B cell (primary cell): ENCODE measurements at regions not wholly inside any gene's neighbourhood (a gene's known extent, or its start where the extent isn't known, plus 50 kb on each side); places are given as distances from the start of the nearest gene placed in this dataset.

ENCODE experiments used
- ATAC-seq: fragments of 200-7000 bp; cut with Tn5 transposase; one replicate; pipeline ENCODE4 v1.10.0; 2021; ENCODE audit warnings: low read depth, mild to moderate bottlenecking, moderate number of reproducible peaks, moderate library complexity
- CTCF ChIA-PET: fragments of 350-600 bp; sonication (Branson Sonifier 250); formaldehyde crosslinking; loops from one replicate; lab custom pipeline; 2021; ENCODE audit warnings: antibody characterized with exemption, inconsistent platforms; lab: Charles Lee
- POLR2A ChIA-PET: fragments of 350-600 bp; sonication (Branson Sonifier 250); formaldehyde crosslinking; loops from one replicate; lab custom pipeline; 2021; ENCODE audit warnings: antibody characterized with exemption; lab: Charles Lee
- DNase-seq: peaks from one replicate; pipeline ENCODE4 v3.0.0; 2013
- H2AFZ ChIP-seq: 2 replicates; pipeline ENCODE4 v1.6.1; 2012; ENCODE audit warnings: mild to moderate bottlenecking, low read depth, low read length; ENCODE audit not compliant: insufficient read depth, poor library complexity, severe bottlenecking
- H3K27ac ChIP-seq, 2 donors: 1 replicate in 1 of 2; 2 replicates in 1 of 2; pipeline ENCODE4 v1.5.1; 2012 to 2013; ENCODE audit warnings: low read length in 2 of 2, mild to moderate bottlenecking in 2 of 2, moderate library complexity in 1 of 2
- H3K27me3 ChIP-seq, 4 experiments: fragments of 200-600 bp in 1 of 4; sonication (generic) in 1 of 4; replicated peaks in 1 of 4; 1 replicate in 2 of 4; 2 replicates in 2 of 4; pipeline versions ENCODE4 v1.6.1 to v1.7.0; 2013 to 2016; ENCODE audit warnings: low read length in 3 of 4, mild to moderate bottlenecking in 2 of 4, mixed read lengths in 1 of 4, moderate library complexity in 1 of 4; ENCODE audit not compliant: insufficient read depth in 4 of 4, control insufficient read depth in 3 of 4; ENCODE audit errors: control extremely low read depth in 1 of 4
- H3K36me3 ChIP-seq, 2 experiments: replicated peaks in 1 of 2; 1 replicate in 1 of 2; 2 replicates in 1 of 2; pipeline versions ENCODE4 v1.6.1 to v1.7.1; 2013; ENCODE audit warnings: low read length in 1 of 2; ENCODE audit not compliant: insufficient read depth in 2 of 2, control insufficient read depth in 1 of 2; ENCODE audit errors: control extremely low read depth in 1 of 2, extremely low read depth in 1 of 2
- H3K4me1 ChIP-seq, 2 donors: fragments of 200-600 bp in 1 of 2; sonication (generic) in 1 of 2; 1 replicate in 1 of 2; 2 replicates in 1 of 2; pipeline versions ENCODE4 v1.5.1 to v1.6.1; 2013 to 2017; ENCODE audit warnings: low read length in 2 of 2; ENCODE audit not compliant: control insufficient read depth in 2 of 2, insufficient read depth in 2 of 2
- H3K4me2 ChIP-seq: replicated peaks from 2 replicates; pipeline ENCODE3; 2012; ENCODE audit warnings: mild to moderate bottlenecking, low read depth, low read length; ENCODE audit not compliant: poor library complexity, severe bottlenecking
- H3K4me3 ChIP-seq, 5 experiments: fragments of 200-600 bp in 1 of 5; sonication (generic) in 1 of 5; 1 replicate in 3 of 5; 2 replicates in 2 of 5; pipeline versions ENCODE4 v1.5.1 to v1.7.0; 2011 to 2016; ENCODE audit warnings: low read length in 4 of 5, mild to moderate bottlenecking in 4 of 5, low read depth in 2 of 5, control low read depth in 1 of 5, moderate library complexity in 1 of 5; ENCODE audit not compliant: insufficient read depth in 1 of 5; ENCODE audit errors: control extremely low read depth in 1 of 5, extremely low read depth in 1 of 5
- H3K79me2 ChIP-seq: fragments of 200-600 bp; sonication (generic); one replicate; pipeline ENCODE4 v1.6.0; 2016; ENCODE audit warnings: low read length; ENCODE audit not compliant: control insufficient read depth, insufficient read depth
- H3K9ac ChIP-seq: fragments of 200-600 bp; sonication (generic); 2 replicates; pipeline ENCODE4 v1.6.1; 2017; ENCODE audit warnings: mild to moderate bottlenecking, low read length, moderate library complexity
- H3K9me3 ChIP-seq, 3 donors: one replicate each; pipeline versions ENCODE4 v1.6.1 to v1.7.1; 2013; ENCODE audit warnings: low read length in 2 of 3; ENCODE audit not compliant: control insufficient read depth in 2 of 3, insufficient read depth in 1 of 3; ENCODE audit errors: control extremely low read depth in 1 of 3
- H4K20me1 ChIP-seq: 2 replicates; pipeline ENCODE4 v1.6.0; 2012; ENCODE audit warnings: mild to moderate bottlenecking, low read length; ENCODE audit not compliant: insufficient read depth, control insufficient read depth, poor library complexity, severe bottlenecking
- H3K27ac Mint-ChIP-seq: one replicate; pipeline ENCODE4 v1.8.0; 2021; ENCODE audit warnings: mixed read lengths
- H3K27me3 Mint-ChIP-seq: one replicate; pipeline ENCODE4 v1.8.0; 2021; ENCODE audit warnings: mixed read lengths
- H3K4me1 Mint-ChIP-seq: one replicate; pipeline ENCODE4 v1.8.0; 2021; ENCODE audit warnings: mixed read lengths
- H3K4me3 Mint-ChIP-seq: one replicate; pipeline ENCODE4 v1.8.0; 2021; ENCODE audit warnings: mixed read lengths
- H3K9me3 Mint-ChIP-seq: one replicate; pipeline ENCODE4 v1.8.0; 2022; ENCODE audit warnings: mixed read lengths; ENCODE audit not compliant: insufficient read depth
- CTCF ChIP-seq: fragments of 200-600 bp; IDR thresholded peaks from one replicate; pipeline ENCODE4 v1.8.0; 2022; ENCODE audit warnings: antibody characterized with exemption, mild to moderate bottlenecking
- EZH2 ChIP-seq: IDR thresholded peaks from 2 replicates; pipeline ENCODE4 v1.6.1; 2012; ENCODE audit warnings: borderline replicate concordance, low read depth, mild to moderate bottlenecking, moderate library complexity, low read length; ENCODE audit not compliant: insufficient read depth, poor library complexity, severe bottlenecking
- WGBS: methylation state at CpG from one replicate; pipeline ENCODE4 v1.1.5; 2013; ENCODE audit warnings: missing lambda C conversion rate; ENCODE audit not compliant: insufficient coverage; 5-methylcytosine and 5-hydroxymethylcytosine counted together
- intact Hi-C: fragments of 100-400 bp; cut with micrococcal nuclease; formaldehyde crosslinking; loops from one replicate; pipeline ENCODE4 v1.10.0; 2022

- Histone ChIP-seq H3K36me3 (no peaks in the 10 kb centered on the region), H3K4me3 (no peak overlapping the region), H2AFZ (no peak overlapping the region), H3K27me3 (no peaks in the 10 kb centered on the region), H3K79me2 (no peaks in the 10 kb centered on the region), H3K4me1 (no peaks in the 10 kb centered on the region), H3K9ac (no peak overlapping the region), H4K20me1 (no peaks in the 10 kb centered on the region), H3K4me2 (no peak overlapping the region), H3K27ac (no peak overlapping the region), H3K9me3 (peaks cover 0 to 4% (median 0%) of the 10 kb centered on the region in 3 donors)
- H3K4me1 Mint-ChIP-seq = peaks cover 4% of the 10 kb centered on the region
- TF ChIP-seq CTCF (no peak), EZH2 (no peak)
- H3K27me3 Mint-ChIP-seq = peaks cover 6% of the 10 kb centered on the region
- intact Hi-C loops = no loop called here
- WGBS = 90% methylated on average over 2 of the region's 5 CpGs
- ATAC-seq (no peak), DNase-seq (no peak)
- CTCF ChIA-PET = no interaction called here
- H3K9me3 Mint-ChIP-seq = no peaks in the 10 kb centered on the region
- H3K4me3 Mint-ChIP-seq = no peak overlapping the region
- POLR2A ChIA-PET = no interaction called here
- H3K27ac Mint-ChIP-seq = no peak overlapping the region
Measured at GRCh38 chr15:29454506-29454905, 184.9 kb upstream of the NSMCE3 start.

- Histone ChIP-seq H3K4me1 (no peaks in the 10 kb centered on the region), H3K4me3 (no peak overlapping the region), H3K9me3 (peaks cover 0 to 4% (median 0%) of the 10 kb centered on the region in 3 donors), H4K20me1 (no peaks in the 10 kb centered on the region), H3K27ac (no peak overlapping the region), H3K36me3 (no peaks in the 10 kb centered on the region), H3K4me2 (no peak overlapping the region), H3K9ac (no peak overlapping the region), H3K79me2 (no peaks in the 10 kb centered on the region), H2AFZ (peak overlapping the region; percentile 21), H3K27me3 (no peaks in the 10 kb centered on the region)
- Mint-ChIP-seq H3K4me3 (no peak overlapping the region), H3K27ac (no peak overlapping the region), H3K27me3 (peaks cover 6% of the 10 kb centered on the region), H3K9me3 (no peaks in the 10 kb centered on the region), H3K4me1 (peaks cover 4% of the 10 kb centered on the region)
- 16% methylated on average over 9 of the region's 16 CpGs for WGBS
- ATAC-seq (no peak), DNase-seq (no peak)
- no peak for TF ChIP-seq CTCF
- TF ChIP-seq EZH2 = no peak
- POLR2A ChIA-PET = no interaction called here
- intact Hi-C loops = no loop called here
- CTCF ChIA-PET = no interaction called here
Measured at GRCh38 chr15:29452881-29453731, 183.5 kb upstream of the NSMCE3 start.
